SK-N-SH (cell line): ENCODE measurements at regions not wholly inside any gene's neighbourhood (a gene's known extent, or its start where the extent isn't known, plus 50 kb on each side); places are given as distances from the start of the nearest gene placed in this dataset.

Source experiments
- CTCF ChIA-PET: fragments of 300-600, 350-600 bp; formaldehyde crosslinking; extraction: SDS; loops from one replicate; lab custom pipeline; 2021; lab: Yijun Ruan, JAX
- POLR2A ChIA-PET: fragments of 350-600 bp; sonication (Branson Sonifier 250); formaldehyde crosslinking; extraction: SDS; loops from one replicate; lab custom pipeline; 2020; ENCODE audit warnings: antibody characterized with exemption, inconsistent platforms; lab: Yijun Ruan, JAX
- DNase-seq: peaks from one replicate; pipeline ENCODE4 v3.0.0; 2012
- H2AFZ ChIP-seq: fragments of 200-600 bp; sonication (generic); 2 replicates; pipeline ENCODE4 v1.8.1; 2016; ENCODE audit warnings: antibody characterized with exemption, mild to moderate bottlenecking, low read depth
- H3F3A ChIP-seq: fragments of 200-600 bp; sonication (generic); replicated peaks from 2 replicates; pipeline ENCODE3; 2016; ENCODE audit warnings: antibody characterized with exemption, mild to moderate bottlenecking; ENCODE audit not compliant: insufficient read depth
- H3K27ac ChIP-seq, 2 experiments: fragments of 200-500 bp in 1 of 2; fragments of 200-600 bp in 1 of 2; sonication (Bioruptor generic) in 1 of 2; sonication (generic), shearing (Covaris generic) in 1 of 2; 2 replicates each; pipeline versions ENCODE4 v1.5.1 to v1.6.1; 2014 to 2016; ENCODE audit warnings: low read depth in 2 of 2, inconsistent platforms in 1 of 2, low read length in 1 of 2, mild to moderate bottlenecking in 1 of 2, mixed read lengths in 1 of 2
- H3K27me3 ChIP-seq: fragments of 200-600 bp; sonication (generic), shearing (Covaris generic); 2 replicates; pipeline ENCODE4 v1.6.1; 2016; ENCODE audit warnings: mixed run types; ENCODE audit not compliant: insufficient read depth
- H3K36me3 ChIP-seq, 2 experiments: fragments of 200-500 bp in 1 of 2; fragments of 200-600 bp in 1 of 2; sonication (Bioruptor generic) in 1 of 2; sonication (generic) in 1 of 2; replicated peaks in 1 of 2; 2 replicates each; pipeline versions ENCODE3 to v1.5.1; 2014 to 2016; ENCODE audit warnings: low read length in 1 of 2, mild to moderate bottlenecking in 1 of 2; ENCODE audit not compliant: insufficient read depth in 2 of 2, control insufficient read depth in 1 of 2
- H3K4me1 ChIP-seq, 2 experiments: fragments of 200-500 bp in 1 of 2; fragments of 200-600 bp in 1 of 2; sonication (Bioruptor generic) in 1 of 2; sonication (generic), shearing (Covaris generic) in 1 of 2; 2 replicates each; pipeline versions ENCODE4 v1.5.1 to v1.6.1; 2014 to 2016; ENCODE audit warnings: low read depth in 1 of 2, low read length in 1 of 2, mixed run types in 1 of 2; ENCODE audit not compliant: insufficient read depth in 2 of 2, control insufficient read depth in 1 of 2
- H3K4me2 ChIP-seq: fragments of 200-600 bp; sonication (generic), shearing (Covaris generic); 2 replicates; pipeline ENCODE4 v1.6.1; 2017; ENCODE audit warnings: mixed run types
- H3K4me3 ChIP-seq, 2 experiments: fragments of 200-500 bp in 1 of 2; fragments of 200-600 bp in 1 of 2; sonication (Bioruptor generic) in 1 of 2; sonication (generic), shearing (Covaris generic) in 1 of 2; 2 replicates each; pipeline versions ENCODE4 v1.5.1 to v1.8.1; 2014 to 2016; ENCODE audit warnings: low read depth in 2 of 2, inconsistent platforms in 1 of 2, low read length in 1 of 2, mild to moderate bottlenecking in 1 of 2, mixed read lengths in 1 of 2, moderate library complexity in 1 of 2
- H3K79me2 ChIP-seq: fragments of 200-600 bp; sonication (generic); 2 replicates; pipeline ENCODE4 v1.8.1; 2017; ENCODE audit warnings: mild to moderate bottlenecking; ENCODE audit not compliant: insufficient read depth
- H3K9ac ChIP-seq: fragments of 200-600 bp; sonication (generic); 2 replicates; pipeline ENCODE4 v1.6.1; 2017; ENCODE audit warnings: mixed run types
- H3K9me2 ChIP-seq: fragments of 200-600 bp; sonication (generic); 2 replicates; pipeline ENCODE4 v1.6.1; 2017; ENCODE audit warnings: mixed run types
- H3K9me3 ChIP-seq: fragments of 200-600 bp; sonication (generic); 2 replicates; pipeline ENCODE4 v1.6.1; 2017; ENCODE audit warnings: mixed run types, mild to moderate bottlenecking, moderate library complexity
- H4K20me1 ChIP-seq: fragments of 200-600 bp; sonication (generic); 2 replicates; pipeline ENCODE4 v1.6.1; 2017; ENCODE audit warnings: mild to moderate bottlenecking, mixed run types; ENCODE audit not compliant: insufficient read depth
- CHD2 ChIP-seq: fragments of 150-350 bp; IDR thresholded peaks from 2 replicates; pipeline ENCODE4 v1.6.1; 2018; ENCODE audit warnings: low read length; ENCODE audit not compliant: partially characterized antibody
- CTCF ChIP-seq: fragments of 200-600 bp; sonication (generic); IDR thresholded peaks from 2 replicates; pipeline ENCODE4 v1.6.1; 2017; ENCODE audit warnings: antibody characterized with exemption, mild to moderate bottlenecking, moderate library complexity
- EP300 ChIP-seq, 2 experiments: IDR thresholded peaks; 2 replicates each; pipeline versions ENCODE4 v1.4.0 to v1.6.1; 2012; ENCODE audit warnings: borderline replicate concordance in 1 of 2, low read depth in 1 of 2, low read length in 1 of 2
- FOSL2 ChIP-seq: IDR thresholded peaks from 2 replicates; pipeline ENCODE4 v1.4.0; 2012; ENCODE audit warnings: low read depth, mild to moderate bottlenecking, moderate library complexity, borderline replicate concordance
- FOXJ3 ChIP-seq: sonication (generic); formaldehyde crosslinking; IDR thresholded peaks from 2 replicates; pipeline ENCODE4 v1.5.1; 2020; ENCODE audit warnings: mild to moderate bottlenecking, missing genetic modification reagents
- GABPA ChIP-seq: IDR thresholded peaks from 2 replicates; pipeline ENCODE4 v1.4.0; 2012; ENCODE audit warnings: low read depth, mild to moderate bottlenecking
- GATA2 ChIP-seq: sonication (generic); formaldehyde crosslinking; IDR thresholded peaks from 2 replicates; pipeline ENCODE4 v1.5.0; 2020; ENCODE audit warnings: mild to moderate bottlenecking, missing genetic modification reagents
- JUND ChIP-seq: IDR thresholded peaks from 2 replicates; pipeline ENCODE4 v1.4.0; 2012
- MXI1 ChIP-seq: IDR thresholded peaks from 2 replicates; pipeline ENCODE4 v1.6.1; 2012; ENCODE audit warnings: mild to moderate bottlenecking, low read depth, low read length, improper control_type of control experiment
- NFIC ChIP-seq: IDR thresholded peaks from 2 replicates; pipeline ENCODE4 v1.4.0; 2012; ENCODE audit warnings: borderline replicate concordance
- RAD21 ChIP-seq: IDR thresholded peaks from 2 replicates; pipeline ENCODE4 v1.6.1; 2012; ENCODE audit warnings: mild to moderate bottlenecking, low read length
- RFX5 ChIP-seq: IDR thresholded peaks from 2 replicates; pipeline ENCODE4 v1.6.1; 2012; ENCODE audit warnings: mild to moderate bottlenecking, improper control_type of control experiment, low read length
- RXRA ChIP-seq: IDR thresholded peaks from 2 replicates; pipeline ENCODE4 v1.4.0; 2012; ENCODE audit warnings: low read depth, mild to moderate bottlenecking, borderline replicate concordance
- TAF1 ChIP-seq: IDR thresholded peaks from 2 replicates; pipeline ENCODE4 v1.6.1; 2012; ENCODE audit warnings: low read depth, mild to moderate bottlenecking, low read length, moderate library complexity, borderline replicate concordance
- USF2 ChIP-seq: fragments of 150-350 bp; IDR thresholded peaks from 2 replicates; pipeline ENCODE4 v1.6.1; 2017; ENCODE audit warnings: antibody characterized with exemption, low read length, low read depth, borderline replicate concordance
- WGBS: methylation state at CpG from one replicate; pipeline ENCODE4 v1.1.6; 2017; ENCODE audit warnings: low lambda C conversion rate; 5-methylcytosine and 5-hydroxymethylcytosine counted together

GRCh38 chr19:30743702-30744101, 371.5 kb downstream of the ZNF536 start:
- CTCF ChIA-PET: interaction anchor here (0.9 to 2.0 kb wide), 6 partner anchors 10 to 116 kb away, joined by 3 to 15 read pairs (median 8); no protein-coding TSS in a partner anchor
- 20% methylated on average over 5 of the region's 5 CpGs for WGBS
- no peaks in the 10 kb centered on the region for H3K27me3 ChIP-seq

GRCh38 chr19:30743011-30743410, 370.8 kb downstream of the ZNF536 start:
- H3K79me2 ChIP-seq: no peaks in the 10 kb centered on the region
- H3K27me3 ChIP-seq: no peaks in the 10 kb centered on the region
- ChIA-PET POLR2A (interaction anchor here (0.6 to 1.7 kb wide), 6 partner anchors 23 to 607 kb away, joined by 3 to 12 read pairs (median 3); partner anchors contain the start of gene TSHZ3), CTCF (interaction anchor here (0.6 to 2.0 kb wide), 10 partner anchors 9 to 591 kb away, joined by 3 to 15 read pairs (median 6); no protein-coding TSS in a partner anchor)
- H3K4me3 ChIP-seq: no peak overlapping the region
- H3K9me2 ChIP-seq: no peaks in the 10 kb centered on the region
- H3K4me2 ChIP-seq: no peak overlapping the region
- TF ChIP-seq EP300 (IDR thresholded peaks at IDR 0.05; ENCODE audit: borderline replicate concordance in 1 of 2, low read depth in 1 of 2, low read length in 1 of 2) (peak in 1 of 2 experiments; percentile 56; a peak in 2 of 4 replicates), USF2 (no peak), JUND (no peak), CTCF (no peak)
- 10% methylated on average over 10 of the region's 10 CpGs for WGBS
- peak; percentile 46 for DNase-seq
- peaks cover 0 to 77% of the 10 kb centered on the region in 2 experiments; a peak in 2 of 4 replicates for H3K4me1 ChIP-seq
- H3K9ac ChIP-seq: no peak overlapping the region
- no peaks in the 10 kb centered on the region for H3K36me3 ChIP-seq
- no peaks in the 10 kb centered on the region for H3K9me3 ChIP-seq
- no peaks in the 10 kb centered on the region for H4K20me1 ChIP-seq
- H3F3A ChIP-seq: no peaks in the 10 kb centered on the region
- no peak overlapping the region for H2AFZ ChIP-seq
- peak overlapping the region in 1 of 2 experiments; percentile 99; a peak in 2 of 4 replicates for H3K27ac ChIP-seq

More at GRCh38 chr19:30743702-30744101, 371.5 kb downstream of the ZNF536 start:
- no peak for DNase-seq
- Histone ChIP-seq H4K20me1 (no peaks in the 10 kb centered on the region), H3K36me3 (no peaks in the 10 kb centered on the region), H2AFZ (no peak overlapping the region), H3F3A (no peaks in the 10 kb centered on the region), H3K79me2 (no peaks in the 10 kb centered on the region), H3K4me3 (no peak overlapping the region), H3K4me2 (no peak overlapping the region), H3K9me3 (no peaks in the 10 kb centered on the region), H3K9ac (no peak overlapping the region), H3K27ac (peak overlapping the region in 1 of 2 experiments; percentile 99; a peak in 2 of 4 replicates), H3K9me2 (no peaks in the 10 kb centered on the region), H3K4me1 (peaks cover 0 to 74% of the 10 kb centered on the region in 2 experiments; a peak in 2 of 4 replicates)
- POLR2A ChIA-PET: interaction anchor here (1.7 kb wide), 1 partner anchor 24 kb away, joined by 12 read pairs; no protein-coding TSS in a partner anchor
- TF ChIP-seq TAF1 (no peak), JUND (no peak), GABPA (no peak), MXI1 (no peak), CHD2 (no peak), NFIC (no peak), USF2 (no peak), RXRA (no peak), FOSL2 (no peak), RFX5 (no peak), CTCF (no peak), RAD21 (no peak), GATA2 (no peak), FOXJ3 (CRISPR knock-in tag) (no peak)
